ENCODE measurements at regions not wholly inside any gene's neighbourhood (a gene's known extent, or its start where the extent isn't known, plus 50 kb on each side); places are given as distances from the start of the nearest gene placed in this dataset.

- no peak overlapping the region for H3K4me3 ChIP-seq (ENCODE audit: low read depth, low read length)
- DNase-seq (ENCODE audit: low read depth) = peak; percentile 15
These were observed 201.7 kb upstream of the STK17B start for GRCh38 chr2:196372811-196373664.

- no peak for DNase-seq (ENCODE audit: low read depth)
These were observed 205.9 kb upstream of the STK17B start for GRCh38 chr2:196376984-196377877.

GRCh38 chr2:196379600-196379999, 208.2 kb upstream of the STK17B start:
- DNase-seq (ENCODE audit: low read depth) = no peak
- no peak overlapping the region for H3K4me3 ChIP-seq (ENCODE audit: low read depth, low read length)

More at GRCh38 chr2:196376984-196377877, 205.9 kb upstream of the STK17B start:
- no peak overlapping the region for H3K4me3 ChIP-seq (ENCODE audit: low read depth, low read length)

- H3K4me3 ChIP-seq (ENCODE audit: low read depth, low read length) = no peak overlapping the region
- DNase-seq (ENCODE audit: low read depth) = no peak
These were observed 208.7 kb upstream of the STK17B start for GRCh38 chr2:196380098-196380497.

GRCh38 chr2:196380575-196380974, 209.2 kb upstream of the STK17B start:
- no peak overlapping the region for H3K4me3 ChIP-seq (ENCODE audit: low read depth, low read length)
- DNase-seq (ENCODE audit: low read depth) = no peak

GRCh38 chr2:196381464-196381863, 210.1 kb upstream of the STK17B start:
- no peak for DNase-seq (ENCODE audit: low read depth)
- no peak overlapping the region for H3K4me3 ChIP-seq (ENCODE audit: low read depth, low read length)

GRCh38 chr2:196383799-196384198, 212.4 kb upstream of the STK17B start:
- DNase-seq (ENCODE audit: low read depth) = no peak
- no peak overlapping the region for H3K4me3 ChIP-seq (ENCODE audit: low read depth, low read length)

GRCh38 chr2:196384729-196385128, 213.4 kb upstream of the STK17B start:
- no peak for DNase-seq (ENCODE audit: low read depth)

GRCh38 chr2:196389670-196390069, 218.3 kb upstream of the STK17B start:
- H3K4me3 ChIP-seq (ENCODE audit: low read depth, low read length) = no peak overlapping the region
- DNase-seq (ENCODE audit: low read depth) = no peak

More at GRCh38 chr2:196384729-196385128, 213.4 kb upstream of the STK17B start:
- no peak overlapping the region for H3K4me3 ChIP-seq (ENCODE audit: low read depth, low read length)

- no peak overlapping the region for H3K4me3 ChIP-seq (ENCODE audit: low read depth, low read length)
- DNase-seq (ENCODE audit: low read depth) = no peak
These were observed 219.1 kb upstream of the STK17B start for GRCh38 chr2:196390243-196391148.

- H3K4me3 ChIP-seq (ENCODE audit: low read depth, low read length) = no peak overlapping the region
- no peak for DNase-seq (ENCODE audit: low read depth)
These were observed 219.7 kb upstream of the STK17B start for GRCh38 chr2:196391149-196391479.

- no peak for DNase-seq (ENCODE audit: low read depth)
- H3K4me3 ChIP-seq (ENCODE audit: low read depth, low read length) = no peak overlapping the region
These were observed 227.7 kb upstream of the STK17B start for GRCh38 chr2:196399096-196399495.

- DNase-seq (ENCODE audit: low read depth) = peak; percentile 88
- H3K4me3 ChIP-seq (ENCODE audit: low read depth, low read length) = no peak overlapping the region
These were observed 228.6 kb upstream of the STK17B start for GRCh38 chr2:196399722-196400691.

- peak; percentile 33 for DNase-seq (ENCODE audit: low read depth)
- no peak overlapping the region for H3K4me3 ChIP-seq (ENCODE audit: low read depth, low read length)
These were observed 232.1 kb upstream of the STK17B start for GRCh38 chr2:196403471-196403870.

- no peak overlapping the region for H3K4me3 ChIP-seq (ENCODE audit: low read depth, low read length)
These were observed 232.9 kb upstream of the STK17B start for GRCh38 chr2:196404276-196404675.

GRCh38 chr2:196407675-196408264, 231.7 kb upstream of the CCDC150 start:
- no peak overlapping the region for H3K4me3 ChIP-seq (ENCODE audit: low read depth, low read length)
- no peak for DNase-seq (ENCODE audit: low read depth)

More at GRCh38 chr2:196404276-196404675, 232.9 kb upstream of the STK17B start:
- no peak for DNase-seq (ENCODE audit: low read depth)

- no peak for DNase-seq (ENCODE audit: low read depth)
- H3K4me3 ChIP-seq (ENCODE audit: low read depth, low read length) = no peak overlapping the region
These were observed 230.1 kb upstream of the CCDC150 start for GRCh38 chr2:196409376-196409775.

GRCh38 chr2:196410008-196410407, 229.5 kb upstream of the CCDC150 start:
- DNase-seq (ENCODE audit: low read depth) = no peak
- no peak overlapping the region for H3K4me3 ChIP-seq (ENCODE audit: low read depth, low read length)
